ENCODE measurements at regions not wholly inside any gene's neighbourhood (a gene's known extent, or its start where the extent isn't known, plus 50 kb on each side); places are given as distances from the start of the nearest gene placed in this dataset.

- TF ChIP-seq POLR2AphosphoS5 (IDR thresholded peaks at IDR 0.05; ENCODE audit: low read depth, low read length) (no peak), POLR2A (IDR thresholded peaks at IDR 0.05; ENCODE audit: low read depth, low read length) (no peak), SPI1 (IDR thresholded peaks at IDR 0.05; ENCODE audit: low read depth, low read length) (no peak), TAF1 (IDR thresholded peaks at IDR 0.05; ENCODE audit: low read depth, low read length) (no peak), PAX5 (IDR thresholded peaks at IDR 0.05; ENCODE audit: insufficient read depth, low read length, severe bottlenecking) (no peak)
Measured at GRCh38 chr2:16971722-16972234, 306.1 kb upstream of the CYRIA start.
